ENCODE measurements at regions not wholly inside any gene's neighbourhood (a gene's known extent, or its start where the extent isn't known, plus 50 kb on each side); places are given as distances from the start of the nearest gene placed in this dataset.

DNA sequence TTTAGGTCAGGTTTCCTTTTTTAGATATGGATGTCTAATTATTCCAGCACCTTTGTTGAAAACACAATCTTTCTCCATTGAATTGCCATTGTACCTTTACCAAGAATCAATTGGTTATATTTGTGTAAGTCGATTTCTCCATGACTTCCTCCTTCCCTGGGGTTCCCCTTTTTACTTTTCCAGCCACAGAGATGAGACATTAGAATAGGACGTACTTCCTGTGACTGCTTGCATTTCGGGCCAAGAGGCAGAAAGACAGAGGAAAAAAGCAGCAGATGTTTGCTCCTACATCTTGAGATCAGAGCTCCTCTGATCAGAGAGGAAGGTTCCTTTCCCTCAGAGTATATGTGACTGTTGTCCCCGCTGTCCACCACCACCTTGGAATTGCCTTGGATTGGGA is 453.7 kb upstream of the RGS6 start:
- no peaks in the 10 kb centered on the region for H3K9me3 ChIP-seq (replicated peaks; ENCODE audit: control insufficient read depth, insufficient read depth, low read length)
- ChIA-PET CTCF (interaction anchor here (0.7 to 1.4 kb wide), 2 partner anchors 9 to 151 kb away, joined by 3 to 4 read pairs; no protein-coding TSS in a partner anchor), POLR2A (no interaction called here)
- no peaks in the 10 kb centered on the region for H3K9me1 ChIP-seq (replicated peaks; ENCODE audit: control insufficient read depth, extremely low read depth, insufficient read depth, low read length)
- no peak overlapping the region for H2AFZ ChIP-seq (ENCODE audit: low read depth, low read length)
- no peak overlapping the region for H3K4me3 ChIP-seq (replicated peaks in 1 of 3; ENCODE audit: insufficient read depth in 1 of 3, low read depth in 1 of 3, low read length in 3 of 3)
- no peaks in the 10 kb centered on the region for H3K27me3 ChIP-seq (ENCODE audit: control insufficient read depth in 2 of 2, insufficient read depth in 2 of 2, low read length in 2 of 2)
- TF ChIP-seq JUN (IDR thresholded peaks at IDR 0.05; ENCODE audit: borderline replicate concordance, insufficient read depth, insufficient read length, low read depth) = no peak
- H3K4me2 ChIP-seq (ENCODE audit: insufficient read depth, low read length) = no peak overlapping the region
- FAIRE-seq (no peak), DNase-seq (ENCODE audit: low read depth, low spot score) (no peak)
- intact Hi-C loops (cut with micrococcal nuclease) = loop anchor here (10.0 kb wide), 1 partner anchor 154 kb away; the partner anchor contains the start of gene SIPA1L1
- no peak overlapping the region for H3K27ac ChIP-seq (ENCODE audit: insufficient read depth, low read depth, low read length)
- H3K79me2 ChIP-seq (ENCODE audit: control insufficient read depth, insufficient read depth, low read length) = no peaks in the 10 kb centered on the region
- no peak overlapping the region for H3K9ac ChIP-seq (replicated peaks; ENCODE audit: extremely low read depth, insufficient read depth, low read length)
- no TSS peak for BruUV-seq (replicated peaks)
- H3K36me3 ChIP-seq (ENCODE audit: control insufficient read depth in 2 of 2, extremely low read depth in 1 of 2, insufficient read depth in 2 of 2, low read length in 2 of 2) = no peaks in the 10 kb centered on the region
- no peaks in the 10 kb centered on the region for H3K4me1 ChIP-seq (ENCODE audit: control insufficient read depth, extremely low read depth, insufficient read depth, low read length)
- no peaks in the 10 kb centered on the region for H4K20me1 ChIP-seq (replicated peaks; ENCODE audit: control insufficient read depth, extremely low read depth, insufficient read depth, low read length)
- dilution Hi-C loops (cut with MboI; ENCODE audit: extremely low pct_ligation_motif_present, low sequenced_read_pairs) = no loop called here

- Histone ChIP-seq H4K20me1 (replicated peaks; ENCODE audit: control insufficient read depth, extremely low read depth, insufficient read depth, low read length) (no peaks in the 10 kb centered on the region), H3K79me2 (ENCODE audit: control insufficient read depth, insufficient read depth, low read length) (no peaks in the 10 kb centered on the region), H3K9me1 (replicated peaks; ENCODE audit: control insufficient read depth, extremely low read depth, insufficient read depth, low read length) (no peaks in the 10 kb centered on the region), H2AFZ (ENCODE audit: low read depth, low read length) (no peak overlapping the region), H3K27me3 (ENCODE audit: control insufficient read depth in 2 of 2, insufficient read depth in 2 of 2, low read length in 2 of 2) (no peaks in the 10 kb centered on the region), H3K9ac (replicated peaks; ENCODE audit: extremely low read depth, insufficient read depth, low read length) (no peak overlapping the region), H3K27ac (ENCODE audit: insufficient read depth, low read depth, low read length) (no peak overlapping the region), H3K4me3 (replicated peaks in 1 of 3; ENCODE audit: insufficient read depth in 1 of 3, low read depth in 1 of 3, low read length in 3 of 3) (no peak overlapping the region), H3K9me3 (replicated peaks; ENCODE audit: control insufficient read depth, insufficient read depth, low read length) (no peaks in the 10 kb centered on the region), H3K36me3 (ENCODE audit: control insufficient read depth in 2 of 2, extremely low read depth in 1 of 2, insufficient read depth in 2 of 2, low read length in 2 of 2) (no peaks in the 10 kb centered on the region), H3K4me1 (ENCODE audit: control insufficient read depth, extremely low read depth, insufficient read depth, low read length) (no peaks in the 10 kb centered on the region), H3K4me2 (ENCODE audit: insufficient read depth, low read length) (no peak overlapping the region)
- intact Hi-C loops (cut with micrococcal nuclease) (no loop called here), dilution Hi-C loops (cut with MboI; ENCODE audit: extremely low pct_ligation_motif_present, low sequenced_read_pairs) (no loop called here)
- FAIRE-seq (no peak), DNase-seq (ENCODE audit: low read depth, low spot score) (no peak)
- ChIA-PET CTCF (interaction anchor here (0.7 to 1.4 kb wide), 2 partner anchors 12 to 159 kb away, joined by 3 to 4 read pairs; no protein-coding TSS in a partner anchor), POLR2A (no interaction called here)
- TF ChIP-seq JUN (IDR thresholded peaks at IDR 0.05; ENCODE audit: borderline replicate concordance, insufficient read depth, insufficient read length, low read depth) = no peak
- TF ChIP-seq GATA2 (IDR thresholded peaks at IDR 0.05; ENCODE audit: insufficient read depth, insufficient read length, low read depth, low read length) = no peak
- no peak for TF ChIP-seq EZH2 (IDR thresholded peaks at IDR 0.05; ENCODE audit: borderline replicate concordance, low read depth, low read length, severe bottlenecking)
- TF ChIP-seq MYC (IDR thresholded peaks at IDR 0.05; ENCODE audit: low read depth, low read length) = no peak
- no peak for TF ChIP-seq POLR2AphosphoS5 (IDR thresholded peaks at IDR 0.05; ENCODE audit: insufficient read depth, low read depth, low read length)
- no peak for TF ChIP-seq CTCF (IDR thresholded peaks at IDR 0.05; ENCODE audit: extremely low read depth in 1 of 2, insufficient read depth in 1 of 2, low read depth in 1 of 2, low read length in 2 of 2)
- TF ChIP-seq, protein P1, sequence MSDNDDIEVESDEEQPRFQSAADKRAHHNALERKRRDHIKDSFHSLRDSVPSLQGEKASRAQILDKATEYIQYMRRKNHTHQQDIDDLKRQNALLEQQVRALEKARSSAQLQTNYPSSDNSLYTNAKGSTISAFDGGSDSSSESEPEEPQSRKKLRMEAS (IDR thresholded peaks at IDR 0.05; ENCODE audit: insufficient read depth, insufficient read length) = no peak
- TF ChIP-seq FOS (IDR thresholded peaks at IDR 0.05; ENCODE audit: borderline replicate concordance, insufficient read depth, low read length) = no peak
- TF ChIP-seq POLR2A (IDR thresholded peaks at IDR 0.05; ENCODE audit: low read depth, low read length) = no peak
- no TSS peak for BruUV-seq (replicated peaks)
Observed at GRCh38 chr14:71481021-71481654, 451.1 kb upstream of the RGS6 start.
